Testis (tissue), 2 donors: ENCODE measurements at regions not wholly inside any gene's neighbourhood (a gene's known extent, or its start where the extent isn't known, plus 50 kb on each side); places are given as distances from the start of the nearest gene placed in this dataset.

Experiments used
- POLR2A ChIP-seq: fragments of 450-650 bp; IDR thresholded peaks from one replicate; pipeline ENCODE4 v1.6.1; 2017; ENCODE audit warnings: antibody characterized with exemption, mild to moderate bottlenecking, moderate library complexity
- TF ChIP-seq, protein P1 (sequence below), 3 experiments: fragments of 450-650 bp in 2 of 3; fragments of 200-600 bp in 1 of 3; sonication (generic) in 1 of 3; IDR thresholded peaks; one replicate each; pipeline ENCODE4 v1.5.1; 2016 to 2019; ENCODE audit warnings: antibody characterized with exemption in 3 of 3, mild to moderate bottlenecking in 2 of 3, moderate library complexity in 1 of 3

- TF ChIP-seq, protein P1, sequence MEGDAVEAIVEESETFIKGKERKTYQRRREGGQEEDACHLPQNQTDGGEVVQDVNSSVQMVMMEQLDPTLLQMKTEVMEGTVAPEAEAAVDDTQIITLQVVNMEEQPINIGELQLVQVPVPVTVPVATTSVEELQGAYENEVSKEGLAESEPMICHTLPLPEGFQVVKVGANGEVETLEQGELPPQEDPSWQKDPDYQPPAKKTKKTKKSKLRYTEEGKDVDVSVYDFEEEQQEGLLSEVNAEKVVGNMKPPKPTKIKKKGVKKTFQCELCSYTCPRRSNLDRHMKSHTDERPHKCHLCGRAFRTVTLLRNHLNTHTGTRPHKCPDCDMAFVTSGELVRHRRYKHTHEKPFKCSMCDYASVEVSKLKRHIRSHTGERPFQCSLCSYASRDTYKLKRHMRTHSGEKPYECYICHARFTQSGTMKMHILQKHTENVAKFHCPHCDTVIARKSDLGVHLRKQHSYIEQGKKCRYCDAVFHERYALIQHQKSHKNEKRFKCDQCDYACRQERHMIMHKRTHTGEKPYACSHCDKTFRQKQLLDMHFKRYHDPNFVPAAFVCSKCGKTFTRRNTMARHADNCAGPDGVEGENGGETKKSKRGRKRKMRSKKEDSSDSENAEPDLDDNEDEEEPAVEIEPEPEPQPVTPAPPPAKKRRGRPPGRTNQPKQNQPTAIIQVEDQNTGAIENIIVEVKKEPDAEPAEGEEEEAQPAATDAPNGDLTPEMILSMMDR (IDR thresholded peaks at IDR 0.05), result no peak
- no peak for TF ChIP-seq POLR2A
Observed at GRCh38 chr10:90458054-90458453, 399.8 kb downstream of the HTR7 start.
